ENCODE measurements at regions not wholly inside any gene's neighbourhood (a gene's known extent, or its start where the extent isn't known, plus 50 kb on each side); places are given as distances from the start of the nearest gene placed in this dataset.

- no peak for TF ChIP-seq POLR2A (IDR thresholded peaks at IDR 0.05)
- no peak for TF ChIP-seq CTCF (IDR thresholded peaks at IDR 0.05)
These were observed 200.2 kb downstream of the CLCN4 start for GRCh38 chrX:10356979-10357378.
